Right ventricle myocardium inferior (tissue), 1 donor: ENCODE measurements at regions not wholly inside any gene's neighbourhood (a gene's known extent, or its start where the extent isn't known, plus 50 kb on each side); places are given as distances from the start of the nearest gene placed in this dataset.
A peak's percentile ranks its signal among the peaks of the same experiment; 100 is the strongest.

Experiments
- ATAC-seq: fragments of 200-7000 bp; cut with Tn5 transposase; one replicate; pipeline ENCODE4 v1.9.1; 2020; ENCODE audit warnings: mild to moderate bottlenecking, moderate library complexity
- DNase-seq: peaks from one replicate; pipeline ENCODE4 v3.0.0; 2021; ENCODE audit errors: missing footprints
- intact Hi-C: fragments of 100-400 bp; cut with DNase I; formaldehyde crosslinking; loops from one replicate; pipeline ENCODE4 v1.11.0; 2022
- donor health status: DM: no; HTN: yes; CAD: no; lungs with severe emphysema.

DNA sequence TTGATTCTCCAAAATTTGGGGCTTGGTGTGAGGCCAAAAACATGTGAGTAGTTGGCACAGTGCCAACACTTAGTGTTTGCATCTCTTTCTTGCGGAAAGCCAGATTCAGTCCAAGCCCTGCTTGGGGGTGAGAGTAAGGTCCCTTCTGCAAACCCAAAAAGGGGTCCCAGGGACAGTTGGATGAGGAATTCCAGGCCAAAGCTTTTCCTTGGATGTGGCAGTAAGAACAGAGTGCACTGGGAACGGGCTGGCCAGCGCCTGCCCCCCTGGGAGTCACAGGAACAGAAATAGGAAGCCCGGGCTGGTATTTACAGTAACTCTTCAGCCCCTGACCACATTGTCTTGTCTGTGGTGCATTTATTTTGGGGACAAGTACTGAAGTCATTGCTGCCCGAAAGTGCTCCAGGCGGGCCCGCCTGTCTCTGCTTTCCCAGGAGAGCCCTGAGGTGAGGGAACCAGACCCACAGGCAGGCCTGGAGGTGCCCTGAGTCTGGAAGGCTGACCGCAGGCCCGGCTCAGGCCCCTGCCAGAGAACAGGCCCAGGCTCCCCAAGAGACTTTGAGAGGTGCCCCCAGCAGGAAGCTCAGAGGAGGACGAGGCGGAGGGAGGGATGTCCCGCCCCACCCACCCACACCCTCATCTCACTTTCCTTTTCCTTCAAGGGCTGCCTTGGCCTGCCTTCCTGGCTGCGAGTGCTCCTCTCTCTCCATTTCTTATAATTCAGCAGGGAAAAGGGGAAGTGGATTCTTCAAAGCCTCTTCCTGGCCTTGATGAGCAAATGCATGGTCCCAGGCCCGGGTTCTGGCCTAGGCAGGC lies 218.4 kb downstream of the MAFB start:
- intact Hi-C loops: no loop called here
- ATAC-seq (peak; percentile 74), DNase-seq (peak; percentile 73)

- ATAC-seq: no peak
- no peak for DNase-seq
- intact Hi-C loops: loop anchor here (10.0 kb wide), 1 partner anchor 216 kb away; the partner anchor contains the start of gene MAFB
These were observed 220.3 kb downstream of the MAFB start for GRCh38 chr20:40468759-40469158.

DNA sequence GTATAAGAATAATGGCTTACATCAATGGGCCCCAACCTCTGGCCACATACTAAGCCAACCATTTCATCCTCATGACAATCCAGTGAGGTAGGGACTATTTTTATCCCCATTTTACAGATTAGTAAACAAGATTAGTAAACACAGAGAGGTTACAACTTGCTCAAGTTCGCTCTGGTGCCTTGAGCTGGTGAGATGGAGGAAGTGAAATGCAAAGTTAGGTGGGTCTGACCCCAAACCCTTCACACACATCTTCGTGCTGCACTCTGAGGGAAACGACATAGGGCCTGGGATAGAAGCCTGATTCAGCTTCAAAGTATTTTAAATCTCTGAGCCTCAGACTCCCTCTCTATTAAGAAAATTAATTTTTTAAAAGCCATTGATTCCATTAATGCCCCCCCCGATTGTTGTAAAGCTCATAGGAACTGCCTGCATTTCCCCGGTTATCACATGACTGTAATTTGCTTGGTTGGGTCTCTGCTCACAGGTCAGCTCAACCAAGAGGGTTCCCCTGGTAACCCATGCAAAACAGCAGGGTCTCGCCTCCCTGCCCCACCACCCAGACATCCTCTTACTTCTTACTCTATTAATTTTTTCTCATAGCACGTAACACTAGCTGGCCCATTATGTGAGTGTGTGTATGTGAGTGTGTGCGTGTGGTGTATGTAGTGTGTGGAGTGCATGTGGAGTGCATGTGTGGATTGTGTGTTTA lies 221.2 kb downstream of the MAFB start:
- ATAC-seq (no peak), DNase-seq (no peak)
- intact Hi-C loops: loop anchor here (10.0 kb wide), 1 partner anchor 217 kb away; the partner anchor contains the start of gene MAFB

DNA sequence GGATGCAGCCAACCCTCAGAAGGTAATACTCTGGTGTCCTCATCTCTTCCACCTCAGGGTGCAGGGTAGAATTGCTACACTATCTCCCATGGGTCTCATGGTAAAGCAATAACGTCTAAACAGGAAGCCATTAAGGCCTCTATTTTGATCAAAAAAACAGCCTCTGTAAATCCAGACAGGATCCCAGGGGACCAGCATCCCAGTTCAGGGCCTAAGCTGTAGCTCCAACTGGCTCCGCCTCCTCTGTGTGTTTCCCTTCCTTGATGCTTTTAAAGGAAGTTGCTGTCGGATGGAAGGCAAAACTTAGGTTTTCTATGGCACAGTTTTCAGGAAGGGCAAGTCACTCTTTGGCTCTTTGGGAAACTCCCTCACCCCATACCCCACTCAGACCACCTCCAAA lies 222.0 kb downstream of the MAFB start:
- intact Hi-C loops: loop anchor here (10.0 kb wide), 1 partner anchor 218 kb away; the partner anchor contains the start of gene MAFB
- no peak for ATAC-seq
- DNase-seq: peak; percentile 70

DNA sequence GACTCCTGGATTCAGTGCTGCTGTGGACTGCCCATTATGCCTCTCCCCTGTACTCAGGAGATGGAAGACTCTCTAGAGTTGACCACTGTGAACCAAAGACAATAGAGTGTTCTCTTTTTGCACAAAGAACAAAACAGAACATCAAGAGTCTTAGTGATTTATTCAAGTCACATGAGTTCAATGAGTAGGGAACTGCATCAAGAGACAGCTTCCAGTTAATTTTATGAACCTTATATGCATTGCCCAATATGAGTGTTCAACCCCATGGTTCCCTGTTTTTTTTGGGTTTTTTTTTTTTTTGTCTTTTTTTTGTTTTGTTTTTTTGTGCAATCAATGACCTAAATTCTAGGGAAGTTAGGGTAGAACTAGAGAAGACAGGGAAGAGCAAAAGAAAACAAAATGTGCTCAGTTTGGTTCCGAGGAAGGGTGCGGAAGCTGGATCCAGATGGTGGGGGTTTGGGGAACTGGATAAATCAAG lies 224.3 kb downstream of the MAFB start:
- DNase-seq (no peak), ATAC-seq (peak; percentile 63)
- intact Hi-C loops: loop anchor here (10.0 kb wide), 1 partner anchor 220 kb away; the partner anchor contains the start of gene MAFB

DNA sequence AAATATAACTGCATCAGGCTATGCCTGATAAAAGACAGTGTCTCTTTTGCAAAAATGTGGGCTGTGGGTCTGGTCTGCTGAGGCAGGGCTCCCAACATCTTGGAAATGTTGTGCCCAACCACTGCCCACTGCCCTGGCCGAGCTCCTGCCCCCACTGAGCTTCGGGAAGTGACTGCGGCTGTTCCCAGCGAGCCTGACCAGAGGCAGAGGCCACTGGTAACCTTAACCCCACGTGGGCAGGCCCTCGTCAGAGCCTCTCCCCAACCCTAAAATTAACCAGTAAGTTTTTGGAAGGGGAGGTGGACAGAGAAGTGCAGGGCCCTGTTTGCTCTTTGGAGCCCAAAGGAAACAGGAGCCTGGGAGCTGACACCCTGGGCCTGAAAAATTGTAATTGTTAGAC lies 225.9 kb downstream of the MAFB start:
- intact Hi-C loops: loop anchor here (10.0 kb wide), 1 partner anchor 222 kb away; the partner anchor contains the start of gene MAFB
- DNase-seq (peak; percentile 64), ATAC-seq (no peak)

DNA sequence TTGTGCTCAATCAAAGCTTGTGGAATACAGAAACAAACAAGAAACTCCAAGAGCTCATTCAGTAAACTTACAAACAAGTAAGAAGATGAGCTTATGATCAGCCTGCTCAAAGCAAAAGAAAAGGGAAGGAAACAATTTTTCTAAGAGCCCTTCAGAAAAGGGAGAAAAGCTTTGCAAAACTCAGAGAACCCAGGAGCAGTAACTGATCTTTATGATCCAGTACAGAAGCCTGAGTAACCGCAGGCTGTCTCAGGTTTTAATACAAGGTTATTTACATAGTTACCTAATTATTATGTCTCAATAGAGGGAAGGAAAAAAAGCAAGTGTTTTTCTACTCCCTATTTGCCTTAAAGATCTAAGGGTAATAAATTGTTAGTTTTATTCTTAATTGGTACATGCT lies 226.5 kb downstream of the MAFB start:
- intact Hi-C loops: loop anchor here (10.0 kb wide), 1 partner anchor 222 kb away; the partner anchor contains the start of gene MAFB
- ATAC-seq: no peak
- DNase-seq: no peak

- DNase-seq (no peak), ATAC-seq (no peak)
- intact Hi-C loops: no loop called here
These were observed 229.7 kb downstream of the MAFB start for GRCh38 chr20:40459299-40459698.

DNA sequence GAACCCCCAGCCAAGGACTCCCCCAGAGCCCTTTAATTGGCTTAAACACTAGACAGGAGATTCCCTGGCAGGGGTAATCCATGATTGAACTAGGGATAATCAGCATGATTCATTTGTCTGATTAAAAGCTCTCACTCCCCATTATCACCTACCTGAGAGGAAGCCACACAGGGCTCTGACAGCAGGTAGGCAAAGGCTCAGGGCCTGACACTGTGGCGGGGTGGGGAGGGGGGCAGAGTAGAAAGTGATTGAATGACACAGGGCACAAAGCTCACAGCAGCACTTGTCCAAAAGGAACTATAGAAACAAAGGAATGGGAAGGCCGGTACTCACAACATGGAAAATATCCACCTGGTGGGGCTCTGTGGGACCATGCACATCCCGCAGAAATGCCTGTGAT lies 231.6 kb downstream of the MAFB start:
- no peak for DNase-seq
- ATAC-seq: no peak
- intact Hi-C loops: no loop called here

- DNase-seq: no peak
- intact Hi-C loops: no loop called here
- ATAC-seq: no peak
These were observed 236.3 kb downstream of the MAFB start for GRCh38 chr20:40452758-40453157.

GRCh38 chr20:40451552-40451951 lies 237.5 kb downstream of the MAFB start:
- ATAC-seq (no peak), DNase-seq (no peak)
- intact Hi-C loops: no loop called here

- DNase-seq (no peak), ATAC-seq (no peak)
- intact Hi-C loops: no loop called here
These were observed 238.9 kb downstream of the MAFB start for GRCh38 chr20:40449974-40450616.

DNA sequence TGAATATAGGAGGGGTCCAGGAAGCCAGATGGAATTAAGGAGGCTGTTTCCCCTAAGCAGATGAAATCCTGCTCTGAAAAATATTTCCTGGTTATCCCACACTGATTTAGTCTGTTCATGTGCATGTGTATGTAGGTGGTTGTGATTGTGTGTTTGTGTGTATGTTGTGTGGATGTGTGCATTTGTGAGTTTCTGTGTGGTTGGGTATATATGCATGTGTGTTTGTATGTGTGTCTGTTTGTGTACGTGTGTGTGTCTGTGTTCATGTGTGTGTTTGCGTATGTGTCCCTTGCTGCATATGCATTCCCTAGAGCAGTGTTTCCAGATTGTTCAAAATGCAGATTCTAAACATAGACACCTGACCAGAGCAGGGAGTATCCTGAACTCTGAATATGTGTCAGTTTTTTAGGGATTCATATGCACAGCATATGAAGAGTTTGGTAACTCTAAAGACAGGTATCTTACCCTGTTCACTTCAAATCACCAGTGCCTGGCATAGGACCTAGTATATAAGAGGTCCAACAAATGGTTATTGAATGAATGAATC lies 239.8 kb downstream of the MAFB start:
- no peak for DNase-seq
- intact Hi-C loops: no loop called here
- no peak for ATAC-seq

- no peak for DNase-seq
- intact Hi-C loops: no loop called here
- no peak for ATAC-seq
These were observed 242.1 kb downstream of the MAFB start for GRCh38 chr20:40446888-40447287.

DNA sequence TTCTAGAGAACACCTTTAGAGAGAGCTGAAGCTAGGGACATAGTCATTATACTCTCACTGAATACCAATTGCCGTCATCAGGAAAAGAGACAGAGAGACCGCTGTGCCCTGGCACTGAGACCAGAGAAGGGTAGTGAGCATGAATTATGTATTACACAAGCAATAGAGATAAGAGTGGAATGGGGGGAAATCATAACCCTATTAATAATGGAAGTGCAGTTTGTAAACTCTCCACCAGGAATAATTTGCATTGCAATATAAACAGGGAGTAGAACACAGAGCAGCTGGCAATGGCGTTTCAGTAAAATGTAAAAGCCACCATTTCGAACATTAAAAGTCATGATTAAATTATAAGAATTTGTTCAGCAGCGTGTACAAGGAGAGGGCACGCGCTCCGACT lies 244.5 kb downstream of the MAFB start:
- no peak for ATAC-seq
- intact Hi-C loops: no loop called here

GRCh38 chr20:40443753-40444152 lies 245.3 kb downstream of the MAFB start:
- intact Hi-C loops: no loop called here
- ATAC-seq (no peak), DNase-seq (no peak)

More for the DNA sequence above, 244.5 kb downstream of the MAFB start:
- no peak for DNase-seq

- ATAC-seq: peak; percentile 44
- intact Hi-C loops: no loop called here
These were observed 246.7 kb downstream of the MAFB start for GRCh38 chr20:40442181-40442963.

DNA sequence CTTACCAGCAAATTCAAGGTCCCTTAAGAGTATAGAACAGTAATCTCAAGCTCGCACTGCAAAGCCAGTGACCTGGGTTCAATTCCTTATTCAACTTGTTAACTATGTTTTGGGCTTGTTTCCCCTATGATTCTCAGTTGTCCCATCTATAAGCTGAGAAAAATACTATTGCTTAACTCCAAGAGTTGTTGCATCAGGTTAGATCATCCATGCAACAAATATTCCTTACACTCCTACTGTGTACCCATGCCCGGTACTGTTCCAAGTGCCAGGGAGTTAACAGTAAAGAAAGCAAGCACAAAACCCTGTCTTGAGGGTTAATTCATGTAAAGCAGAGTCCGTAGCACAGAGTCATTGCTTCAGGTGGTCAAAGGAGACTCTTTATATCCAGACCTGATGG lies 247.3 kb downstream of the MAFB start:
- DNase-seq (no peak), ATAC-seq (no peak)
- intact Hi-C loops: no loop called here

More at GRCh38 chr20:40442181-40442963, 246.7 kb downstream of the MAFB start:
- DNase-seq: no peak
